Activated CD4-positive, alpha-beta T cell treated with anti-CD3 and anti-CD28 coated beads, Interleukin-2, amount 50 U/mL, for 24 hours (primary cell): ENCODE measurements at regions not wholly inside any gene's neighbourhood (a gene's known extent, or its start where the extent isn't known, plus 50 kb on each side); places are given as distances from the start of the nearest gene placed in this dataset.

ENCODE experiments used
- DNase-seq, 2 donors: peaks; one replicate each; pipeline ENCODE4 v3.0.0-alpha.2; 2020; ENCODE audit warnings: low read depth in 1 of 2, low spot score in 1 of 2

- no peak for DNase-seq
Observed at GRCh38 chr2:33839791-33840190, 240.7 kb upstream of the FAM98A start.

- DNase-seq = no peak
Observed at GRCh38 chr2:33836628-33837027, 237.5 kb upstream of the FAM98A start.

GRCh38 chr2:33835911-33836310 is 236.8 kb upstream of the FAM98A start:
- DNase-seq = no peak

GRCh38 chr2:33822964-33823363 is 223.9 kb upstream of the FAM98A start:
- DNase-seq = no peak

- DNase-seq = no peak
Observed at GRCh38 chr2:33812707-33813106, 213.6 kb upstream of the FAM98A start.

GRCh38 chr2:33810046-33810835 is 211.1 kb upstream of the FAM98A start:
- no peak for DNase-seq

- no peak for DNase-seq
Observed at GRCh38 chr2:33806041-33806440, 206.9 kb upstream of the FAM98A start.

GRCh38 chr2:33804155-33804554 is 205.1 kb upstream of the FAM98A start:
- no peak for DNase-seq

GRCh38 chr2:33796511-33796910 is 197.4 kb upstream of the FAM98A start:
- DNase-seq = no peak

GRCh38 chr2:33791625-33792024 is 192.5 kb upstream of the FAM98A start:
- no peak for DNase-seq

GRCh38 chr2:33788044-33788443 is 188.9 kb upstream of the FAM98A start:
- no peak for DNase-seq

- DNase-seq = no peak
Observed at GRCh38 chr2:33786881-33787280, 187.8 kb upstream of the FAM98A start.

GRCh38 chr2:33785201-33786106 is 186.4 kb upstream of the FAM98A start:
- no peak for DNase-seq

GRCh38 chr2:33784488-33784887 is 185.4 kb upstream of the FAM98A start:
- DNase-seq = no peak

- DNase-seq = no peak
Observed at GRCh38 chr2:33782395-33783230, 183.5 kb upstream of the FAM98A start.

- DNase-seq = no peak
Observed at GRCh38 chr2:33777786-33778185, 178.7 kb upstream of the FAM98A start.

GRCh38 chr2:33775306-33775705 is 176.2 kb upstream of the FAM98A start:
- DNase-seq = no peak

GRCh38 chr2:33770023-33770422 is 170.9 kb upstream of the FAM98A start:
- DNase-seq = no peak

GRCh38 chr2:33766175-33766574 is 167.1 kb upstream of the FAM98A start:
- DNase-seq = no peak

- no peak for DNase-seq
Observed at GRCh38 chr2:33765122-33765521, 166.0 kb upstream of the FAM98A start.

- no peak for DNase-seq
Observed at GRCh38 chr2:33764551-33764950, 165.5 kb upstream of the FAM98A start.
